ENCODE measurements at regions not wholly inside any gene's neighbourhood (a gene's known extent, or its start where the extent isn't known, plus 50 kb on each side); places are given as distances from the start of the nearest gene placed in this dataset.

- DNase-seq (ENCODE audit: low spot score), result no peak
- in situ Hi-C loops (cut with MboI; ENCODE audit: low sequenced_read_pairs, unreplicated experiment), result no loop called here
- TF ChIP-seq CTCF (IDR thresholded peaks at IDR 0.05; ENCODE audit: borderline replicate concordance, control extremely low read depth, extremely low read depth, insufficient read depth, missing control alignments), result no peak
Measured at GRCh38 chr1:81114191-81114590, 686.5 kb upstream of the ADGRL2 start.

GRCh38 chr1:81113688-81114087, 687.0 kb upstream of the ADGRL2 start:
- TF ChIP-seq CTCF (IDR thresholded peaks at IDR 0.05; ENCODE audit: borderline replicate concordance, control extremely low read depth, extremely low read depth, insufficient read depth, missing control alignments), result no peak
- no peak for DNase-seq (ENCODE audit: low spot score)
- in situ Hi-C loops (cut with MboI; ENCODE audit: low sequenced_read_pairs, unreplicated experiment), result no loop called here

GRCh38 chr1:81111818-81112217, 688.9 kb upstream of the ADGRL2 start:
- in situ Hi-C loops (cut with MboI; ENCODE audit: low sequenced_read_pairs, unreplicated experiment), result no loop called here
- no peak for TF ChIP-seq CTCF (IDR thresholded peaks at IDR 0.05; ENCODE audit: borderline replicate concordance, control extremely low read depth, extremely low read depth, insufficient read depth, missing control alignments)
- DNase-seq (ENCODE audit: low spot score), result no peak

GRCh38 chr1:81109038-81109437, 691.7 kb upstream of the ADGRL2 start:
- in situ Hi-C loops (cut with MboI; ENCODE audit: low sequenced_read_pairs, unreplicated experiment), result no loop called here
- no peak for TF ChIP-seq CTCF (IDR thresholded peaks at IDR 0.05; ENCODE audit: borderline replicate concordance, control extremely low read depth, extremely low read depth, insufficient read depth, missing control alignments)

GRCh38 chr1:81097860-81098259, 702.9 kb upstream of the ADGRL2 start:
- TF ChIP-seq CTCF (IDR thresholded peaks at IDR 0.05; ENCODE audit: borderline replicate concordance, control extremely low read depth, extremely low read depth, insufficient read depth, missing control alignments), result no peak
- in situ Hi-C loops (cut with MboI; ENCODE audit: low sequenced_read_pairs, unreplicated experiment), result no loop called here
- no peak for DNase-seq (ENCODE audit: low spot score)

More at GRCh38 chr1:81109038-81109437, 691.7 kb upstream of the ADGRL2 start:
- DNase-seq (ENCODE audit: low spot score), result no peak

GRCh38 chr1:81073580-81073979, 727.2 kb upstream of the ADGRL2 start:
- no peak for TF ChIP-seq CTCF (IDR thresholded peaks at IDR 0.05; ENCODE audit: borderline replicate concordance, control extremely low read depth, extremely low read depth, insufficient read depth, missing control alignments)
- in situ Hi-C loops (cut with MboI; ENCODE audit: low sequenced_read_pairs, unreplicated experiment), result no loop called here
- DNase-seq (ENCODE audit: low spot score), result no peak
